HG03097 (cell line): ENCODE measurements at regions not wholly inside any gene's neighbourhood (a gene's known extent, or its start where the extent isn't known, plus 50 kb on each side); places are given as distances from the start of the nearest gene placed in this dataset.

ENCODE experiments used
- ATAC-seq: cut with Tn5 transposase; IDR thresholded peaks from one replicate; pipeline ENCODE4 v1.9.1; 2021; ENCODE audit not compliant: unreplicated experiment, low FRiP score

- ATAC-seq: no peak
These were observed 54.3 kb upstream of the WSB1 start for GRCh38 chr17:27239584-27239983.

- no peak for ATAC-seq
These were observed 53.7 kb upstream of the WSB1 start for GRCh38 chr17:27240086-27240801.

DNA sequence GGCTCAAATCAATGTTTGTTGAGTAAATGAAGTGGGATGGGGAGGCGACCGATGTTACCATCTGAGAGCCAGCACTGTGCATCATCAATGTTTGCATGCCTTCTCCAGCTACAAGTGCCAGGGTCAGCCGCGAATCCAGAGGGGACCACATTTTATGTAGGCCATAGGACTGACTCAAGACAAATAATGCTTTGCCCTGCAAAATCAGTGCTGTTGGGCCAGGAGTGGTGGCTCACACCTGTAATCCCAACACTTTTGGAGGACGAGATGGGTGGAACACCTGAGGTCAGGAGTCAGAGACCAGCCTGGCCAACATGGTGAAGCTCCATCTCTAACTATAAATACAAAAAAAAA is 53.1 kb upstream of the WSB1 start:
- ATAC-seq: no peak

GRCh38 chr17:27241346-27241946 is 52.5 kb upstream of the WSB1 start:
- no peak for ATAC-seq

DNA sequence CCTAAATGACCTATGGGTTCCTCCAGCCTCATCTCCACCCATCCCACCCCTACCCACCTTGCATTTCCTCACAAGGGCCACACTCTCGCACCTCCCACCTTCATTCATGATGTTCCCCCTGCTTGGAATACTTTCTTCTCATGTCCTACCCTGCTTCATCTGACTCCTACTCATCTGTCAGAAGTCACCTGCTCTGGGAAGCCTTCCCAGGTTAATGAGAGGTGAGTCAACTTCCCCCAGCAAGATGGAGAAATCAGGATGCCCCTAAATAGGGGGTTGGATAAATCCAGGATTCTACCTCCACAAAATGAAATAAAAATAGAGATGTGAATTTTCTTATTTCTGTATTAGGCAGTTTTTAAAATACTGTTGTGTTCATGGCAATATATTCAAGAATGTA is 51.0 kb upstream of the WSB1 start:
- ATAC-seq: no peak

DNA sequence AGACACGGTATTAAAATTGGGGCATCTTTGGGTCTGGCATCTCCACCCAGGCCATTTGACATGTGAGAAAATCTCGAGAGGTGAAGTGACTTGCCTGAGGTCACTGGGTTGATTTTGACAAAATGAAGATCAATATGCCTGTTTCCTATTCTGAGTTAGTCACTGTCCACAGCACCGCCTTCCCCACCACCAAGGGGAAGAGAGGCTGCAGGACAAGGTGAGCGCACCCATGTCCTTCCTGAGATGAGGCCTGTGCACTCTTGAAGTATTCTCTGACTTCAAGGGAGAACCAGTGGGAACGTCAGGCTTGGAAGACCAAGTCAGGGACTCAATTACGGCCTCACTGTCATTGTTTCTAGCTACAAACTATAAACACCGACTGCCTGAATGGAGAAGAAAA is 49.9 kb upstream of the WSB1 start:
- no peak for ATAC-seq
